ENCODE measurements at regions not wholly inside any gene's neighbourhood (a gene's known extent, or its start where the extent isn't known, plus 50 kb on each side); places are given as distances from the start of the nearest gene placed in this dataset.

DNA sequence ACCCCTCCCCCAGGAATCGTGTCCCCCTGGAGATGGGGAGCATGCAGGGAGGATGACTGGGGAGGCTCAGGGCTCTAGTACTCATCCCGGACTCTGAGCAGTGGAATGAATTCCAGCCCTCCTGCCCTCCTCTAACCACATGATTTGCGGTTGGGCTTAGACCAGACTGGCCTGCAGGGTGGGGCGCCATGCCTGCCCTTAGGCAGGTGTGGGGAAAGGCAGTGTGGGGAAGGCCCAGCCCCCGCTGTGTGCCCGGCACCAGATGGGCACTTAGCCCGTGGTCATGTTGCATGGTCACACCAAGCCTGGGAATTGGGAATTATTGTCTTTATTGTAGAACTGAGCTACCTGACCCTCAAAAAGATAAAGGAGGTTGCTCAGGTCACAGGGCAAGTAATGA lies 283.8 kb downstream of the TLE3 start:
- H3K4me3 ChIP-seq (ENCODE audit: low read depth, low read length), result no peak overlapping the region
- TF ChIP-seq, protein P1, sequence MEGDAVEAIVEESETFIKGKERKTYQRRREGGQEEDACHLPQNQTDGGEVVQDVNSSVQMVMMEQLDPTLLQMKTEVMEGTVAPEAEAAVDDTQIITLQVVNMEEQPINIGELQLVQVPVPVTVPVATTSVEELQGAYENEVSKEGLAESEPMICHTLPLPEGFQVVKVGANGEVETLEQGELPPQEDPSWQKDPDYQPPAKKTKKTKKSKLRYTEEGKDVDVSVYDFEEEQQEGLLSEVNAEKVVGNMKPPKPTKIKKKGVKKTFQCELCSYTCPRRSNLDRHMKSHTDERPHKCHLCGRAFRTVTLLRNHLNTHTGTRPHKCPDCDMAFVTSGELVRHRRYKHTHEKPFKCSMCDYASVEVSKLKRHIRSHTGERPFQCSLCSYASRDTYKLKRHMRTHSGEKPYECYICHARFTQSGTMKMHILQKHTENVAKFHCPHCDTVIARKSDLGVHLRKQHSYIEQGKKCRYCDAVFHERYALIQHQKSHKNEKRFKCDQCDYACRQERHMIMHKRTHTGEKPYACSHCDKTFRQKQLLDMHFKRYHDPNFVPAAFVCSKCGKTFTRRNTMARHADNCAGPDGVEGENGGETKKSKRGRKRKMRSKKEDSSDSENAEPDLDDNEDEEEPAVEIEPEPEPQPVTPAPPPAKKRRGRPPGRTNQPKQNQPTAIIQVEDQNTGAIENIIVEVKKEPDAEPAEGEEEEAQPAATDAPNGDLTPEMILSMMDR (IDR thresholded peaks at IDR 0.05; ENCODE audit: insufficient read depth, low read length, missing control alignments), result no peak
- CTCF ChIA-PET, result no interaction called here
- DNase-seq (ENCODE audit: low read depth, low spot score), result no peak
- POLR2A ChIA-PET, result no interaction called here

DNA sequence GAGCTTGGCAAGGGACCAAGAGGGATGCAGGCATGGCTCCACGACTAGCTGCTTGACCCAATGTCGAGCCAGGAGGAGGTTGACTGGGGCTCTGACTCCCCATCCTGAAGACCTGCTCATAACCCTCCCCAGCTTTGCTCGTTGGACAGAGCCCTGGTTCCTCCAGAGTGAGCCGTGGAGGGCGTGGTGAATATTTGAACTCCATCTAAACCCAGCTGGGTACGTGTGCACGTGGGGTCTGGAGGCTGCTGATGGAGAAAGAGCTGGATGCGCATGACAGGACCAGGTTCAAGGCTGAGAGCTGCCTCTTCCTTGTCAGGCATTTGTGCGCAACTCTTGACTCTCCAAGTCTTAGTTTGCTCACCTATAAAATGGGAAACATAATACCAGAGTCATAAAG lies 282.8 kb downstream of the TLE3 start:
- no peak for DNase-seq (ENCODE audit: low read depth, low spot score)
- ChIA-PET POLR2A (no interaction called here), CTCF (no interaction called here)
- TF ChIP-seq, protein P1 (IDR thresholded peaks at IDR 0.05; ENCODE audit: insufficient read depth, low read length, missing control alignments), result no peak
- H3K4me3 ChIP-seq (ENCODE audit: low read depth, low read length), result no peak overlapping the region

DNA sequence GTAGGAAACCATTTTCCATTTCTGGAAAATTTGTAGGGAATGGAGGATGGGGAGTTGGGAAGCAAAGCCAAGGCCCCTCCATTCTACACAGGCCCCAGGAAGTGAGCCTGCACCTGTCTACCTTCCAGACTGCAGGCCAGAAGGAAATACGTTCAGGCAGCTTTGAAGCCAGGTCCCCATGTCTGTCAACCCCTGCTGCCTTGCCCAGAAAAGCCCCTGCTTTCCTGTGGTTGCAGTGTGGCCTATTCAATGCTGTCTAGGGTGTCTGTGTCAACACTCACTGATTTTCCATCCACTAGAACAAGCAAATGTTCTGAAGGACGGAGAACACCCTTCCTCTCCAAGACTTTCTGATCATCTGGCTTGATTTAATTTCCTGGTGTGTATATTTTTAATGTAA lies 281.9 kb downstream of the TLE3 start:
- TF ChIP-seq, protein P1 (IDR thresholded peaks at IDR 0.05; ENCODE audit: insufficient read depth, low read length, missing control alignments), result no peak
- DNase-seq (ENCODE audit: low read depth, low spot score), result no peak
- CTCF ChIA-PET, result no interaction called here
- POLR2A ChIA-PET, result no interaction called here
- no peak overlapping the region for H3K4me3 ChIP-seq (ENCODE audit: low read depth, low read length)

DNA sequence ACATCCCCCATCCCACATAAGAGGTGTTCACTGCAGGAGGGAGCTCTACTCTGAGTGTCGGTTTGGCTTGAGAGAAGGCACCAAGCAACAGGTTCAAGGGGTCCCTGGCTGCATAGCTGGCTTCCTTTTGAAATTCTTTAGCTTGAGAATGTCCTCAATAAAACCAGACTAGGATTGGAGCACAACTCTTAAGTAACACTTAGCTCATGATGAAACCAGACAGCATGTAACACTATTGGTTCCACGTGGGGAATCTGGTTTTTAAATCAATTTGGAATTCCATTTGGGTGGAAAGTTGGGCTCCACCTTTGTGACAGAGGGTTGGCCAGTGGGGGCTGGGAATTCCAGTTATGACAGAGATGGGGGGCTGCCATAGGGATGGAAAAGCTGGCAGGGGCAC lies 281.2 kb downstream of the TLE3 start:
- ChIA-PET POLR2A (no interaction called here), CTCF (no interaction called here)
- TF ChIP-seq, protein P1 (IDR thresholded peaks at IDR 0.05; ENCODE audit: insufficient read depth, low read length, missing control alignments), result no peak
- no peak for DNase-seq (ENCODE audit: low read depth, low spot score)
- H3K4me3 ChIP-seq (ENCODE audit: low read depth, low read length), result no peak overlapping the region

DNA sequence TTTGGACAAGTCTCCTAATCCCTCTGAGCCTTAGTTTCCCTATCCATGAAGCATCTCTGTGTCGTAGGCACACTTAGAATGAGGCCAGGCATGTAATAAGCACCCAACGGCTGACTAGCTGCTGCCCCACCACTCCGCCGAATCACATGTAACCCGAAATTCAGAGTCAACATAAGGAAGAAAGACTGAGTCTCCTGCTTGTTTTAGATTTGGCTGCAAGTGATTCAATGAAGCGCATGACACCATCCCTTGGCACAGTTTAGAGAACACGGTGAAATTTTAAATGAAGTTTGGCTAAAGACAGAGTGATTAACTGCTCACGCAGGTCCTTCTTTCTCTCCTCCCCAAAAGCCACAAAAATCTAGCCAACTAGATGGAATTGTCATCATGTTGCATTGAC lies 279.2 kb downstream of the TLE3 start:
- TF ChIP-seq, protein P1 (IDR thresholded peaks at IDR 0.05; ENCODE audit: insufficient read depth, low read length, missing control alignments), result no peak
- no peak for DNase-seq (ENCODE audit: low read depth, low spot score)
- H3K4me3 ChIP-seq (ENCODE audit: low read depth, low read length), result no peak overlapping the region
- CTCF ChIA-PET, result interaction anchor here (1.3 kb wide), 1 partner anchor 32 kb away, joined by 3 read pairs; no protein-coding TSS in a partner anchor
- POLR2A ChIA-PET, result no interaction called here

DNA sequence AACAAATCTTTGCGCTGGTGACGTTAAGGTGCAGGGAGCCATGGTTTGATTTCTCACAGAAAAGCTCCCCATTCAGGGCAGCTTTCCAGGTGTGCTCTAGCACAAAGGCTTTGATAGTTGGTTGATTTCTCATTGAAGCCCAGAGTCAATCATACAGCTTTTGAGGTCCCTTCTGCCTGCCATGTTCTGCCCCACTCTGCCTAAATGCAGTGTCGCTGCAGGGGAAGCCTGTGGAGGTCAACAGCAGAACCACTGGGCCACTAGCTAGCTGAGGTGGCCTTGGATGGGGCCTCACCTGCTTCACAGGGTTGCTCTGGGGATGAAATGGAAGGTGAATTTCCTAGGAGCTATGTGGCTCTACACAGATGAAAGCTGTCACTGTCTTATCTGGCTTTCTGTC lies 278.3 kb downstream of the TLE3 start:
- H3K4me3 ChIP-seq (ENCODE audit: low read depth, low read length), result no peak overlapping the region
- TF ChIP-seq, protein P1 (IDR thresholded peaks at IDR 0.05; ENCODE audit: insufficient read depth, low read length, missing control alignments), result no peak
- ChIA-PET POLR2A (no interaction called here), CTCF (interaction anchor here (1.3 kb wide), 1 partner anchor 33 kb away, joined by 3 read pairs; no protein-coding TSS in a partner anchor)
- no peak for DNase-seq (ENCODE audit: low read depth, low spot score)
